Ishikawa (cell line): ENCODE measurements at regions not wholly inside any gene's neighbourhood (a gene's known extent, or its start where the extent isn't known, plus 50 kb on each side); places are given as distances from the start of the nearest gene placed in this dataset.
A peak's percentile ranks its signal among the peaks of the same experiment; 100 is the strongest.

Source experiments
- CREB1 ChIP-seq: IDR thresholded peaks from 2 replicates; pipeline ENCODE4 v1.6.1; 2012; ENCODE audit warnings: low read depth
- EGR1 ChIP-seq: IDR thresholded peaks from 2 replicates; pipeline ENCODE4 v1.6.1; 2012
- EP300 ChIP-seq: IDR thresholded peaks from 2 replicates; pipeline ENCODE4 v1.6.1; 2012; ENCODE audit warnings: borderline replicate concordance
- FOXM1 ChIP-seq: IDR thresholded peaks from 2 replicates; pipeline ENCODE4 v1.6.1; 2012; ENCODE audit warnings: low read depth, borderline replicate concordance
- RAD21 ChIP-seq: IDR thresholded peaks from 2 replicates; pipeline ENCODE4 v1.6.1; 2012; ENCODE audit warnings: low read depth
- TAF1 ChIP-seq: IDR thresholded peaks from 2 replicates; pipeline ENCODE4 v1.6.1; 2012; ENCODE audit warnings: low read depth, mild to moderate bottlenecking
- TCF12 ChIP-seq: IDR thresholded peaks from 2 replicates; pipeline ENCODE4 v1.6.1; 2012; ENCODE audit warnings: low read depth
- TEAD4 ChIP-seq: IDR thresholded peaks from 2 replicates; pipeline ENCODE4 v1.6.1; 2012
- YY1 ChIP-seq: IDR thresholded peaks from 2 replicates; pipeline ENCODE4 v1.6.1; 2012; ENCODE audit warnings: low read depth
- TF ChIP-seq, protein P1 (sequence below): IDR thresholded peaks from 2 replicates; pipeline ENCODE4 v1.6.1; 2012
- TF ChIP-seq, protein P2 (sequence below): IDR thresholded peaks from 2 replicates; pipeline ENCODE4 v1.6.1; 2012; ENCODE audit warnings: low read depth, mild to moderate bottlenecking

DNA sequence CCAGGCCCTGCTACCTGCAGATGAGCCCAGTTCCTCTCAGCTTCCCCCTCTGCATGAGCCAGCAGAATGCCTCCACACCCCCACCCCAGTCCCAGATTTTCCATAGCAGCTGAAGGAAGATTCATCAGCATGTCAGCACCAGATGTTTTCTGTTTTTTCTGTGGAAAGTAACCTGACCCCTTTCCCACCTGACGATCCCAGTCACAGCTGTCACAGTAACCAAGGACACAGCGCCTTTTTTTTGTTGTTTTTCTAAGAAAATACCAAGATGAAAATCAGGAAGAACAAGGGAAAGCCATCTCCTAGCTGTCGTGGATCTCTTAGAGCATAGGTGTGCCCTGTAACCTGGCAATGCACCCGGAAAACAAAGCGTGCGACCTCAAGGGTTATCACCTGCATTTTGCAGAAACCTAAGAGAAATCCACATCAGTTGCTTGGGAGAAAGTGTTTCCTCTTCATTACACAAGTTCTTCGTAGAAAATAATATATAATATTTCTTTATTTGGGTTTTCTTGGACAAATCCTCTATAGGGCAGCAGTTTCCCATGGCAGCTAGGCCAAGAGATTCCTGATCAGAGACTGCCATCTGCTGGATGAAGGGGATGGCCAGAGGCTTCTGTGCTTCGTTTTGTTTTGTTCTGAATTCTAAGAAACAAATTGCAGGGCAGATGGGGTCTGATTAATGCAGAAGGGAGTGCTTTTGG is 401.9 kb downstream of the TNS3 start:
- TF ChIP-seq EP300 (no peak), CREB1 (no peak), EGR1 (no peak), TCF12 (no peak), TAF1 (no peak), FOXM1 (no peak), YY1 (no peak), RAD21 (peak; percentile 95), TEAD4 (no peak)
- TF ChIP-seq, protein P1, sequence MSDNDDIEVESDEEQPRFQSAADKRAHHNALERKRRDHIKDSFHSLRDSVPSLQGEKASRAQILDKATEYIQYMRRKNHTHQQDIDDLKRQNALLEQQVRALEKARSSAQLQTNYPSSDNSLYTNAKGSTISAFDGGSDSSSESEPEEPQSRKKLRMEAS: no peak
- TF ChIP-seq, protein P2, sequence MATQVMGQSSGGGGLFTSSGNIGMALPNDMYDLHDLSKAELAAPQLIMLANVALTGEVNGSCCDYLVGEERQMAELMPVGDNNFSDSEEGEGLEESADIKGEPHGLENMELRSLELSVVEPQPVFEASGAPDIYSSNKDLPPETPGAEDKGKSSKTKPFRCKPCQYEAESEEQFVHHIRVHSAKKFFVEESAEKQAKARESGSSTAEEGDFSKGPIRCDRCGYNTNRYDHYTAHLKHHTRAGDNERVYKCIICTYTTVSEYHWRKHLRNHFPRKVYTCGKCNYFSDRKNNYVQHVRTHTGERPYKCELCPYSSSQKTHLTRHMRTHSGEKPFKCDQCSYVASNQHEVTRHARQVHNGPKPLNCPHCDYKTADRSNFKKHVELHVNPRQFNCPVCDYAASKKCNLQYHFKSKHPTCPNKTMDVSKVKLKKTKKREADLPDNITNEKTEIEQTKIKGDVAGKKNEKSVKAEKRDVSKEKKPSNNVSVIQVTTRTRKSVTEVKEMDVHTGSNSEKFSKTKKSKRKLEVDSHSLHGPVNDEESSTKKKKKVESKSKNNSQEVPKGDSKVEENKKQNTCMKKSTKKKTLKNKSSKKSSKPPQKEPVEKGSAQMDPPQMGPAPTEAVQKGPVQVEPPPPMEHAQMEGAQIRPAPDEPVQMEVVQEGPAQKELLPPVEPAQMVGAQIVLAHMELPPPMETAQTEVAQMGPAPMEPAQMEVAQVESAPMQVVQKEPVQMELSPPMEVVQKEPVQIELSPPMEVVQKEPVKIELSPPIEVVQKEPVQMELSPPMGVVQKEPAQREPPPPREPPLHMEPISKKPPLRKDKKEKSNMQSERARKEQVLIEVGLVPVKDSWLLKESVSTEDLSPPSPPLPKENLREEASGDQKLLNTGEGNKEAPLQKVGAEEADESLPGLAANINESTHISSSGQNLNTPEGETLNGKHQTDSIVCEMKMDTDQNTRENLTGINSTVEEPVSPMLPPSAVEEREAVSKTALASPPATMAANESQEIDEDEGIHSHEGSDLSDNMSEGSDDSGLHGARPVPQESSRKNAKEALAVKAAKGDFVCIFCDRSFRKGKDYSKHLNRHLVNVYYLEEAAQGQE: no peak
